Endodermal cell (in vitro differentiated cells): ENCODE measurements at regions not wholly inside any gene's neighbourhood (a gene's known extent, or its start where the extent isn't known, plus 50 kb on each side); places are given as distances from the start of the nearest gene placed in this dataset.

Source experiments
- DNase-seq: peaks from one replicate; pipeline ENCODE4 v3.0.0-alpha.2; 2017
- H3K27ac ChIP-seq: 2 replicates; pipeline ENCODE4 v1.5.1; 2013; ENCODE audit warnings: mild to moderate bottlenecking, low read depth, low read length, moderate library complexity
- H3K27me3 ChIP-seq: 2 replicates; pipeline ENCODE4 v1.6.1; 2013; ENCODE audit warnings: mild to moderate bottlenecking, low read length, moderate library complexity; ENCODE audit not compliant: insufficient read depth, control insufficient read depth, poor library complexity, severe bottlenecking
- H3K36me3 ChIP-seq: 2 replicates; pipeline ENCODE4 v1.7.0; 2013; ENCODE audit warnings: mild to moderate bottlenecking, low read length, moderate library complexity; ENCODE audit not compliant: control insufficient read depth, insufficient read depth
- H3K4me1 ChIP-seq: one replicate; pipeline ENCODE4 v1.7.0; 2013; ENCODE audit warnings: low read length; ENCODE audit not compliant: control insufficient read depth, insufficient read depth
- H3K4me3 ChIP-seq: 2 replicates; pipeline ENCODE4 v1.5.1; 2013; ENCODE audit warnings: mild to moderate bottlenecking, low read length, moderate library complexity
- H3K9ac ChIP-seq: 2 replicates; pipeline ENCODE4 v1.6.1; 2013; ENCODE audit warnings: mild to moderate bottlenecking, low read length, moderate library complexity; ENCODE audit not compliant: poor library complexity, severe bottlenecking; ENCODE audit errors: extremely low read depth
- H3K9me3 ChIP-seq: 2 replicates; pipeline ENCODE4 v1.6.1; 2013; ENCODE audit warnings: mild to moderate bottlenecking, low read length, moderate library complexity; ENCODE audit not compliant: control insufficient read depth
- H3K27ac Mint-ChIP-seq: 2 replicates; pipeline ENCODE4 v1.8.0; 2020; ENCODE audit warnings: mixed read lengths
- H3K27me3 Mint-ChIP-seq: 2 replicates; pipeline ENCODE4 v1.8.0; 2021; ENCODE audit warnings: mild to moderate bottlenecking, mixed read lengths; ENCODE audit not compliant: insufficient read depth
- H3K36me3 Mint-ChIP-seq: 2 replicates; pipeline ENCODE4 v1.8.0; 2020; ENCODE audit warnings: low read depth, mixed read lengths
- H3K4me1 Mint-ChIP-seq: 2 replicates; pipeline ENCODE4 v1.8.0; 2020; ENCODE audit warnings: mixed read lengths
- H3K4me3 Mint-ChIP-seq: 2 replicates; pipeline ENCODE4 v1.8.0; 2020; ENCODE audit warnings: mild to moderate bottlenecking, moderate library complexity, mixed read lengths
- H3K9me3 Mint-ChIP-seq: 2 replicates; pipeline ENCODE4 v1.8.0; 2020; ENCODE audit warnings: mild to moderate bottlenecking, mixed read lengths
- CTCF ChIP-seq: fragments of 200-600 bp; sonication (generic); conservative IDR thresholded peaks from 2 replicates; pipeline ENCODE4 v1.5.0; 2021; ENCODE audit warnings: antibody characterized with exemption, mild to moderate bottlenecking
- WGBS, 2 experiments: methylation state at CpG; one replicate each; pipeline versions ENCODE4 v1.1.5 to v1.1.7; 2013; ENCODE audit warnings: missing lambda C conversion rate in 2 of 2, mixed read lengths in 1 of 2; ENCODE audit not compliant: insufficient coverage in 1 of 2, insufficient read length in 1 of 2; 5-methylcytosine and 5-hydroxymethylcytosine counted together

GRCh38 chr3:76627236-76627635, 412.7 kb upstream of the ROBO2 start:
- Histone ChIP-seq H3K9me3 (no peaks in the 10 kb centered on the region), H3K36me3 (no peaks in the 10 kb centered on the region), H3K4me3 (no peak overlapping the region), H3K9ac (no peak overlapping the region), H3K27ac (no peak overlapping the region), H3K4me1 (no peaks in the 10 kb centered on the region), H3K27me3 (no peaks in the 10 kb centered on the region)
- Mint-ChIP-seq H3K27me3 (no peaks in the 10 kb centered on the region), H3K36me3 (no peaks in the 10 kb centered on the region), H3K4me1 (peaks cover under 1% of the 10 kb centered on the region), H3K27ac (no peak overlapping the region), H3K4me3 (no peak overlapping the region), H3K9me3 (no peaks in the 10 kb centered on the region)
- 60 to 72% methylated on average over 4 of the region's 4 CpGs for WGBS, 2 experiments
- TF ChIP-seq CTCF: no peak
- DNase-seq: no peak

- DNase-seq: no peak
- Histone ChIP-seq H3K9ac (no peak overlapping the region), H3K9me3 (no peaks in the 10 kb centered on the region), H3K27ac (no peak overlapping the region), H3K36me3 (no peaks in the 10 kb centered on the region), H3K4me3 (no peak overlapping the region), H3K4me1 (no peaks in the 10 kb centered on the region), H3K27me3 (no peaks in the 10 kb centered on the region)
- Mint-ChIP-seq H3K27me3 (no peaks in the 10 kb centered on the region), H3K4me1 (peaks cover 3% of the 10 kb centered on the region), H3K9me3 (no peaks in the 10 kb centered on the region), H3K27ac (no peak overlapping the region), H3K36me3 (no peaks in the 10 kb centered on the region), H3K4me3 (no peak overlapping the region)
- WGBS, 2 experiments: 97% methylated on average over 4 of the region's 4 CpGs
- TF ChIP-seq CTCF: no peak
Measured at GRCh38 chr3:76631251-76631650, 408.6 kb upstream of the ROBO2 start.

GRCh38 chr3:76638006-76638405, 401.9 kb upstream of the ROBO2 start:
- Mint-ChIP-seq H3K4me3 (no peak overlapping the region), H3K36me3 (no peaks in the 10 kb centered on the region), H3K27ac (no peak overlapping the region), H3K27me3 (no peaks in the 10 kb centered on the region), H3K9me3 (no peaks in the 10 kb centered on the region), H3K4me1 (peaks cover 2% of the 10 kb centered on the region)
- Histone ChIP-seq H3K36me3 (no peaks in the 10 kb centered on the region), H3K4me3 (no peak overlapping the region), H3K27me3 (no peaks in the 10 kb centered on the region), H3K27ac (no peak overlapping the region), H3K4me1 (no peaks in the 10 kb centered on the region), H3K9ac (no peak overlapping the region), H3K9me3 (no peaks in the 10 kb centered on the region)
- no peak for TF ChIP-seq CTCF
- DNase-seq: no peak
